A673 (cell line): ENCODE measurements at regions not wholly inside any gene's neighbourhood (a gene's known extent, or its start where the extent isn't known, plus 50 kb on each side); places are given as distances from the start of the nearest gene placed in this dataset.
A peak's percentile ranks its signal among the peaks of the same experiment; 100 is the strongest.

Source experiments
- BruUV-seq: library from RNA; stranded (reverse); fragments of 400-500 nt; replicated peaks from 2 replicates; lab custom pipeline; 2021; lab: Mats Ljungman, UMichigan
- CTCF ChIA-PET: fragments of 300-600 bp; sonication (Branson Sonifier 250); formaldehyde crosslinking; loops from one replicate; lab custom pipeline; 2022; ENCODE audit warnings: antibody characterized with exemption; lab: Charles Lee
- POLR2A ChIA-PET: fragments of 300-600 bp; sonication (Branson Sonifier 250); formaldehyde crosslinking; loops from one replicate; lab custom pipeline; 2022; ENCODE audit warnings: antibody characterized with exemption; ENCODE audit not compliant: low non-redundant PET; lab: Charles Lee
- DNase-seq: peaks from one replicate; pipeline ENCODE4 v3.0.0-alpha.2; 2015; ENCODE audit warnings: low spot score
- H3K27ac ChIP-seq: fragments of 200-600 bp; sonication (generic); 2 replicates; pipeline ENCODE4 v1.5.1; 2016; ENCODE audit warnings: mixed run types, low read depth, mild to moderate bottlenecking, mixed read lengths, antibody characterized with exemption, low read length; ENCODE audit not compliant: poor library complexity, severe bottlenecking
- H3K27me3 ChIP-seq: fragments of 200-600 bp; sonication (generic); replicated peaks from 2 replicates; pipeline ENCODE4 v1.6.1; 2017; ENCODE audit warnings: mixed run types, low read depth, mild to moderate bottlenecking, mixed read lengths, antibody characterized with exemption, low read length; ENCODE audit not compliant: insufficient read depth, poor library complexity
- H3K36me3 ChIP-seq: fragments of 200-600 bp; sonication (generic); 2 replicates; pipeline ENCODE4 v1.6.1; 2016; ENCODE audit warnings: mixed run types, mild to moderate bottlenecking, mixed read lengths, antibody characterized with exemption, low read length; ENCODE audit not compliant: insufficient read depth, poor library complexity, severe bottlenecking
- H3K4me1 ChIP-seq: fragments of 200-600 bp; sonication (generic); 2 replicates; pipeline ENCODE4 v1.6.1; 2017; ENCODE audit warnings: mixed run types, mild to moderate bottlenecking, mixed read lengths, antibody characterized with exemption, low read length; ENCODE audit not compliant: insufficient read depth, poor library complexity, severe bottlenecking
- H3K4me3 ChIP-seq: fragments of 200-600 bp; sonication (generic); 2 replicates; pipeline ENCODE4 v1.5.1; 2016; ENCODE audit warnings: low read depth, mixed run types, mild to moderate bottlenecking, mixed read lengths, low read length; ENCODE audit not compliant: poor library complexity, severe bottlenecking
- H3K9me3 ChIP-seq: fragments of 200-600 bp; sonication (generic); 2 replicates; pipeline ENCODE4 v1.6.1; 2016; ENCODE audit warnings: mixed run types, low read depth, mild to moderate bottlenecking, mixed read lengths, antibody characterized with exemption, low read length; ENCODE audit not compliant: poor library complexity, severe bottlenecking
- CTCF ChIP-seq: fragments of 300-800, 200-600 bp; sonication (generic); conservative IDR thresholded peaks from 2 replicates; pipeline ENCODE4 v1.5.1; 2017; ENCODE audit warnings: low read depth, mild to moderate bottlenecking, antibody characterized with exemption, low read length, moderate library complexity, mixed read lengths
- EZH2 ChIP-seq: fragments of 200-600 bp; sonication (generic); IDR thresholded peaks from 2 replicates; pipeline ENCODE4 v1.6.1; 2017; ENCODE audit warnings: borderline replicate concordance, low read depth, mild to moderate bottlenecking, mixed read lengths, antibody characterized with exemption, low read length; ENCODE audit not compliant: poor library complexity, severe bottlenecking
- intact Hi-C: fragments of 100-400 bp; cut with micrococcal nuclease; formaldehyde crosslinking; loops from one replicate; pipeline ENCODE4 v1.10.0; 2022; ENCODE audit not compliant: unreplicated experiment

GRCh38 chrX:10754445-10754844 is 134.1 kb upstream of the MID1 start:
- Histone ChIP-seq H3K27me3 (no peaks in the 10 kb centered on the region), H3K4me3 (no peak overlapping the region), H3K9me3 (no peaks in the 10 kb centered on the region), H3K4me1 (no peaks in the 10 kb centered on the region), H3K27ac (no peak overlapping the region), H3K36me3 (no peaks in the 10 kb centered on the region)
- intact Hi-C loops, result no loop called here
- BruUV-seq, result no TSS peak
- ChIA-PET POLR2A (no interaction called here), CTCF (no interaction called here)
- DNase-seq, result no peak
- no peak for TF ChIP-seq CTCF
- no peak for TF ChIP-seq EZH2

GRCh38 chrX:10755439-10756334 is 135.3 kb upstream of the MID1 start:
- H3K4me3 ChIP-seq, result no peak overlapping the region
- no peaks in the 10 kb centered on the region for H3K27me3 ChIP-seq
- TF ChIP-seq CTCF, result no peak
- no peak for TF ChIP-seq EZH2
- ChIA-PET POLR2A (no interaction called here), CTCF (interaction anchor here (1.2 kb wide), 1 partner anchor 14 kb away, joined by 4 read pairs; no protein-coding TSS in a partner anchor)
- no peaks in the 10 kb centered on the region for H3K9me3 ChIP-seq
- H3K4me1 ChIP-seq, result no peaks in the 10 kb centered on the region
- intact Hi-C loops, result no loop called here
- BruUV-seq, result no TSS peak
- no peaks in the 10 kb centered on the region for H3K36me3 ChIP-seq
- peak; percentile 4 for DNase-seq
- no peak overlapping the region for H3K27ac ChIP-seq

GRCh38 chrX:10756441-10756840 is 136.1 kb upstream of the MID1 start:
- ChIA-PET CTCF (interaction anchor here (1.2 kb wide), 1 partner anchor 13 kb away, joined by 4 read pairs; no protein-coding TSS in a partner anchor), POLR2A (no interaction called here)
- TF ChIP-seq EZH2, result no peak
- Histone ChIP-seq H3K9me3 (no peaks in the 10 kb centered on the region), H3K27ac (no peak overlapping the region), H3K27me3 (no peaks in the 10 kb centered on the region), H3K4me3 (no peak overlapping the region), H3K36me3 (no peaks in the 10 kb centered on the region), H3K4me1 (no peaks in the 10 kb centered on the region)
- DNase-seq, result no peak
- BruUV-seq, result no TSS peak
- intact Hi-C loops, result no loop called here
